Progenitor cell of endocrine pancreas (in vitro differentiated cells): ENCODE measurements at regions not wholly inside any gene's neighbourhood (a gene's known extent, or its start where the extent isn't known, plus 50 kb on each side); places are given as distances from the start of the nearest gene placed in this dataset.

Source experiments
- DNase-seq: peaks from one replicate; pipeline ENCODE4 v3.0.0; 2021; ENCODE audit warnings: low spot score; ENCODE audit not compliant: unreplicated experiment
- H3K27ac Mint-ChIP-seq: 2 replicates; pipeline ENCODE4 v1.8.0; 2021; ENCODE audit warnings: mild to moderate bottlenecking, moderate library complexity, mixed read lengths
- H3K27me3 Mint-ChIP-seq: 2 replicates; pipeline ENCODE4 v1.8.0; 2021; ENCODE audit warnings: mixed read lengths
- H3K36me3 Mint-ChIP-seq: 2 replicates; pipeline ENCODE4 v1.8.0; 2022; ENCODE audit warnings: mixed read lengths; ENCODE audit not compliant: insufficient read depth
- H3K4me1 Mint-ChIP-seq: 2 replicates; pipeline ENCODE4 v1.8.0; 2021; ENCODE audit warnings: low read depth, mixed read lengths
- H3K4me3 Mint-ChIP-seq: 2 replicates; pipeline ENCODE4 v1.8.0; 2021; ENCODE audit warnings: low read depth, mild to moderate bottlenecking, moderate library complexity, mixed read lengths
- H3K9me3 Mint-ChIP-seq: 2 replicates; pipeline ENCODE4 v1.8.0; 2021; ENCODE audit warnings: low read depth, mixed read lengths
- CTCF ChIP-seq: fragments of 200-600 bp; sonication (generic); IDR thresholded peaks from one replicate; pipeline ENCODE4 v1.5.0; 2021; ENCODE audit warnings: antibody characterized with exemption, mild to moderate bottlenecking; ENCODE audit not compliant: unreplicated experiment

GRCh38 chr5:97531549-97531948 lies 348.5 kb upstream of the RIOK2 start:
- DNase-seq, result no peak
- Mint-ChIP-seq H3K4me1 (peaks cover 11% of the 10 kb centered on the region), H3K9me3 (no peaks in the 10 kb centered on the region), H3K4me3 (no peak overlapping the region), H3K27me3 (peaks cover 12% of the 10 kb centered on the region), H3K36me3 (no peaks in the 10 kb centered on the region), H3K27ac (no peak overlapping the region)
- TF ChIP-seq CTCF, result no peak

GRCh38 chr5:97534166-97534565 lies 351.1 kb upstream of the RIOK2 start:
- no peak for DNase-seq
- no peaks in the 10 kb centered on the region for H3K9me3 Mint-ChIP-seq
- peak; percentile 69 for TF ChIP-seq CTCF
- H3K27ac Mint-ChIP-seq, result no peak overlapping the region
- H3K36me3 Mint-ChIP-seq, result no peaks in the 10 kb centered on the region
- no peak overlapping the region for H3K4me3 Mint-ChIP-seq
- peaks cover 12% of the 10 kb centered on the region for H3K27me3 Mint-ChIP-seq
- H3K4me1 Mint-ChIP-seq, result peaks cover 14% of the 10 kb centered on the region

- Mint-ChIP-seq H3K9me3 (peaks cover 5% of the 10 kb centered on the region), H3K27me3 (peaks cover 12% of the 10 kb centered on the region), H3K4me3 (no peak overlapping the region), H3K27ac (no peak overlapping the region), H3K4me1 (peaks cover 22% of the 10 kb centered on the region), H3K36me3 (no peaks in the 10 kb centered on the region)
- DNase-seq, result no peak
- no peak for TF ChIP-seq CTCF
These were observed 353.6 kb upstream of the RIOK2 start for GRCh38 chr5:97536683-97537082.

- no peak overlapping the region for H3K4me3 Mint-ChIP-seq
- peaks cover 5% of the 10 kb centered on the region for H3K9me3 Mint-ChIP-seq
- H3K27me3 Mint-ChIP-seq, result peaks cover 24% of the 10 kb centered on the region
- DNase-seq, result no peak
- peaks cover 14% of the 10 kb centered on the region for H3K4me1 Mint-ChIP-seq
- H3K27ac Mint-ChIP-seq, result peak overlapping the region; percentile 60
- no peak for TF ChIP-seq CTCF
- peaks cover 2% of the 10 kb centered on the region for H3K36me3 Mint-ChIP-seq
These were observed 355.9 kb upstream of the RIOK2 start for GRCh38 chr5:97538912-97539311.

- Mint-ChIP-seq H3K4me3 (no peak overlapping the region), H3K27ac (no peak overlapping the region), H3K36me3 (peaks cover 2% of the 10 kb centered on the region), H3K9me3 (peaks cover 5% of the 10 kb centered on the region), H3K27me3 (peaks cover 32% of the 10 kb centered on the region), H3K4me1 (peaks cover 10% of the 10 kb centered on the region)
- DNase-seq, result no peak
- no peak for TF ChIP-seq CTCF
These were observed 358.8 kb upstream of the RIOK2 start for GRCh38 chr5:97541864-97542263.
